C4-2B (cell line): ENCODE measurements at regions not wholly inside any gene's neighbourhood (a gene's known extent, or its start where the extent isn't known, plus 50 kb on each side); places are given as distances from the start of the nearest gene placed in this dataset.

Experiments used
- ZFX ChIP-seq: fragments of 450-650 bp; IDR thresholded peaks from 2 replicates; pipeline ENCODE4 v1.6.1; 2017
- TF ChIP-seq, protein P1 (sequence below): fragments of 450-650 bp; conservative IDR thresholded peaks from 2 replicates; pipeline ENCODE4 v1.5.1; 2017; ENCODE audit warnings: mild to moderate bottlenecking

DNA sequence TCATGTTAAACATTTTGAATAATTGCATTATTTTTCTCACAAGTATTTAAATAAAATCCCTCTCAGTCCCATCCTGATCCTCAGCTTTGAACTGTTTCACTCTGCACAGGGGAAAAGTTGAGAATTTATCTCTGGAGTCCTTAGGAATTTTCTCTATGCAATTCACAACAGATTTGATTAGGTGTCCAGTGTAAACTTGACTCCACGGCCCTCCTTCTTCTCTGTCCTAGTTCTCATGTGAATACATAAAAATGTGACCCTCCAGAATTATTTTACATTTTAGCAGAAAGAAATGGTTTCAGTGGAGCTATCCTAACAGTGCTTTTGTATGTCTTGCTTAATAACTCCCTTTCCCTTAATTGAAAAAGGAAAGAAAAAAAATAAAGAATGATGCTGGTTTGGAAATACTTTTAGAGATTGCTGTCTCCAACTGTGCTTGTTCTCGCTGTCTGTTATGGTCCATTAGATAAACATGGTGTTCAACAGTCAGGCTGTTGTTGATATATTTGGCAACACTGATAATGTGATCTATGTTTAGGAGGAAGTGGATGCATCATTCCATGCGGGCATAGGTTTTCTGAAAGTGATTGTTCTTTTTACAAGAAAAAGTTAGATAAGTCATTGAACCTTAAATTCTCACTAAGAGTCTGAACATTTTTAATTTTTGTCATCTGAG, 599.4 kb upstream of the CITED2 start:
- TF ChIP-seq, protein P1, sequence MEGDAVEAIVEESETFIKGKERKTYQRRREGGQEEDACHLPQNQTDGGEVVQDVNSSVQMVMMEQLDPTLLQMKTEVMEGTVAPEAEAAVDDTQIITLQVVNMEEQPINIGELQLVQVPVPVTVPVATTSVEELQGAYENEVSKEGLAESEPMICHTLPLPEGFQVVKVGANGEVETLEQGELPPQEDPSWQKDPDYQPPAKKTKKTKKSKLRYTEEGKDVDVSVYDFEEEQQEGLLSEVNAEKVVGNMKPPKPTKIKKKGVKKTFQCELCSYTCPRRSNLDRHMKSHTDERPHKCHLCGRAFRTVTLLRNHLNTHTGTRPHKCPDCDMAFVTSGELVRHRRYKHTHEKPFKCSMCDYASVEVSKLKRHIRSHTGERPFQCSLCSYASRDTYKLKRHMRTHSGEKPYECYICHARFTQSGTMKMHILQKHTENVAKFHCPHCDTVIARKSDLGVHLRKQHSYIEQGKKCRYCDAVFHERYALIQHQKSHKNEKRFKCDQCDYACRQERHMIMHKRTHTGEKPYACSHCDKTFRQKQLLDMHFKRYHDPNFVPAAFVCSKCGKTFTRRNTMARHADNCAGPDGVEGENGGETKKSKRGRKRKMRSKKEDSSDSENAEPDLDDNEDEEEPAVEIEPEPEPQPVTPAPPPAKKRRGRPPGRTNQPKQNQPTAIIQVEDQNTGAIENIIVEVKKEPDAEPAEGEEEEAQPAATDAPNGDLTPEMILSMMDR: no peak
- no peak for TF ChIP-seq ZFX
